Activated T-helper 9 cell treated with anti-CD3 and anti-CD28 coated beads, Interleukin-2, amount 50 U/mL, for 16 hours (primary cell): ENCODE measurements at regions not wholly inside any gene's neighbourhood (a gene's known extent, or its start where the extent isn't known, plus 50 kb on each side); places are given as distances from the start of the nearest gene placed in this dataset.

ENCODE experiments used
- DNase-seq: peaks from one replicate; pipeline ENCODE4 v3.0.0-alpha.2; 2020; ENCODE audit warnings: low read depth

DNA sequence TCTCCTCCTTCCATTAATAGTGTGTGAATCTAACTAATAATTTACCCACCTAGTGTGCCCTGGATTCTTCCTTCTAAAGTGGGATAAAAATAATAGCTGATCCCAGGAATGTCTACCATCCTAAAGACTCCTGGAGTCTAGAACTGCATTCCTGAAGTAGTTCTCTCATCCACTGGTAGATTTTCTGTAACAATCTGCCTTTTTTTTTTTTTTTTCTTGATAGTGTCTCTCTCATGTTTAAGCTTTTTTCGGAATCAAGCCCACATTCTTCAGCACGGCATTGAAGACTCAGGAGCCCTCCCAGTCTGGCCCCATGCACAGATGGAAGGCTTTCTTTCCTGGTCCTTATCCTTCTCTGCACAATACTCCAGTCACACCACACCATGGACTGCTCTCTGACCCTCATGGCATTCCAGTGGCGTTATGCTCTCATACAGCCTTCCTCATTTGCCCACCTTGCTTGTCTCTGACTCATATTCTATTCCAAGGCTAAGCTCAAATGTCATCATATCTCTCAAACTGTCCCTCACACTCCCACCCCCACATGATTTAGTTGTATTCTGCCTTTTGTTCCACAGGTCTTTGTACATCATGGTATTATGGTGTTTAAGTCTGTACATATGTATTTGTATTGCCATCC, 68.7 kb upstream of the FRY start:
- no peak for DNase-seq

- DNase-seq: no peak
These were observed 67.9 kb upstream of the FRY start for GRCh38 chr13:31963631-31964030.

- no peak for DNase-seq
These were observed 67.4 kb upstream of the FRY start for GRCh38 chr13:31964168-31964567.

DNA sequence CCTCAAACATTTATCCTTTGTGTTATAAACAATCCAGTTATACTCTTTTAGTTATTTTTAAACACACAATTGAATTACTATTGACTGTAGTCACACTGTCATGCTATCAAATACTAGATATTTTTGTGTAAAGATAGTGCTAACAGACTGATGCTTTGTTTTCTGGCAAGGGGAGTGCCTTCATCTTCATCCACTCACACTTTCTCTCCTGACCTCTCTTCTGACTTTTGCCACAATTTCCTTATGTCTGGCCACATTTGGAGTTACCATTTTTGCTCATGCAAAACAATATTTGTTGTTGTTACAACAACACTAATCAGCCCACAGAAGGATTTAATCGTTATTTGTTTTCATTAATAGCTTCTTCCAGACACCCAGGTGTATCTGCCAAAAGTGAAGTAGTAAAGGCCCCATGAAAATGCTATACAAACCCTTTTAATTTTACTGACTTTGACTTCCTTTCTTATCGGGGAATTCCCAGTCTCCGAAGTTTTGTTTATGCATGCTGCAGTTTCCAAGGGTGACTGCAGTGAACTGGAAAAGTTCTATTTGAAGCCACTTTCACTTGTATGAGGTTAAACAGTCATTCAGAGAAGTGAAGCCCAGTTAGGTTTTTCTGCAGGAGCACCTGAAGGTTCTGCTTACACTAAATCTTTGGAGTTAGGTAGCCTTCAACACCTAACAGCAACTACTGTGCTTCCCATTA, 66.1 kb upstream of the FRY start:
- DNase-seq: no peak

GRCh38 chr13:31967155-31967554, 64.4 kb upstream of the FRY start:
- no peak for DNase-seq

GRCh38 chr13:31968473-31968872, 63.1 kb upstream of the FRY start:
- no peak for DNase-seq

DNA sequence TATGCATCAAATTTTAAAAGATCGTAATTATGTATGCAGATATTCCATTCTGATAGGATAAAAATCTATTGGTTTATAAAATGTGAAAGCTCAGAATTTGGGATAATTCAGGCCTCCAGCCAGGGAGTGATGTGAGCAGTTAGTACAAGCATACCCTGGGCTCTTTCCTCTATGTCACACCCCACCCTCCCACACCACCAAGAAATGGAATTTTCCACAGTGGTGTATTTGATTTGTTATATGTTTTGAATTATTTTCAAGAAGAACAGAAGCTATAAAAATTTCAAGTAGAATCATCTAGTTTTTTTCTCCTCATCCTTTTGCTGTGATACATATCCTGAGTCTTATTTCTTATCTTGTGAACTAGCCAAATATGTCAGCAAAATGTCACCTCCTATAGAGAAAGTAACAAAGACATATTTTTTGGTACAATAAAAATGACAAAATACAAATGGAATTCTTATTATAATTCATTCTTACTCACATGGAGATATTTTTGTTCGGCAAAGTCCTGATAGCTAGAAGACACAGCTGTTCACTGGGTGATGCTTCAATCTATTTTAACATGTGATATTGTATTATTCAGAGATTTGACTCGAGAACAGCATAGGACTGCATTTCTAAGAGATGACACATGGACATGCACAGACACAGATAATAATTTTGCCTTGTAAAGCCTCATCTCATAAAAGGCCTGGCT, 61.2 kb upstream of the FRY start:
- DNase-seq: no peak

GRCh38 chr13:31972453-31972852, 59.1 kb upstream of the FRY start:
- DNase-seq: no peak

- no peak for DNase-seq
These were observed 53.6 kb upstream of the FRY start for GRCh38 chr13:31978021-31978420.

- no peak for DNase-seq
These were observed 50.7 kb upstream of the FRY start for GRCh38 chr13:31980830-31981229.
